ENCODE measurements at regions not wholly inside any gene's neighbourhood (a gene's known extent, or its start where the extent isn't known, plus 50 kb on each side); places are given as distances from the start of the nearest gene placed in this dataset.

GRCh38 chr20:10807013-10807412 lies 133.2 kb upstream of the JAG1 start:
- H3K27ac Mint-ChIP-seq, result no peak overlapping the region
- no peak overlapping the region for H3K4me3 Mint-ChIP-seq
- peaks cover 7% of the 10 kb centered on the region for H3K4me1 Mint-ChIP-seq
- H3K9me3 Mint-ChIP-seq, result no peaks in the 10 kb centered on the region
- no peaks in the 10 kb centered on the region for H3K36me3 Mint-ChIP-seq (ENCODE audit: low read depth)
- no peak for TF ChIP-seq CTCF (IDR thresholded peaks at IDR 0.05; ENCODE audit: unreplicated experiment in 3 of 3)
- H3K27me3 Mint-ChIP-seq (ENCODE audit: low read depth), result peaks cover 11% of the 10 kb centered on the region

- Mint-ChIP-seq H3K27me3 (ENCODE audit: low read depth) (peaks cover 16% of the 10 kb centered on the region), H3K4me1 (no peaks in the 10 kb centered on the region), H3K36me3 (ENCODE audit: low read depth) (no peaks in the 10 kb centered on the region), H3K9me3 (no peaks in the 10 kb centered on the region), H3K27ac (no peak overlapping the region), H3K4me3 (no peak overlapping the region)
- TF ChIP-seq CTCF (IDR thresholded peaks at IDR 0.05; ENCODE audit: unreplicated experiment in 3 of 3), result no peak
Observed at GRCh38 chr20:10812759-10813327, 139.0 kb upstream of the JAG1 start.

- Mint-ChIP-seq H3K27ac (no peak overlapping the region), H3K4me1 (peaks cover 20% of the 10 kb centered on the region), H3K4me3 (no peak overlapping the region), H3K27me3 (ENCODE audit: low read depth) (peaks cover 5% of the 10 kb centered on the region), H3K9me3 (peaks cover 14% of the 10 kb centered on the region), H3K36me3 (ENCODE audit: low read depth) (peaks cover 8% of the 10 kb centered on the region)
- no peak for TF ChIP-seq CTCF (IDR thresholded peaks at IDR 0.05; ENCODE audit: unreplicated experiment in 3 of 3)
Observed at GRCh38 chr20:10823585-10823984, 149.8 kb upstream of the JAG1 start.

GRCh38 chr20:10824750-10825500 lies 151.1 kb upstream of the JAG1 start:
- H3K4me1 Mint-ChIP-seq, result peaks cover 20% of the 10 kb centered on the region
- peaks cover 9% of the 10 kb centered on the region for H3K9me3 Mint-ChIP-seq
- H3K27me3 Mint-ChIP-seq (ENCODE audit: low read depth), result peaks cover 5% of the 10 kb centered on the region
- H3K36me3 Mint-ChIP-seq (ENCODE audit: low read depth), result peaks cover 4% of the 10 kb centered on the region
- H3K4me3 Mint-ChIP-seq, result no peak overlapping the region
- TF ChIP-seq CTCF (IDR thresholded peaks at IDR 0.05; ENCODE audit: unreplicated experiment in 3 of 3), result no peak
- H3K27ac Mint-ChIP-seq, result no peak overlapping the region

- peaks cover 4% of the 10 kb centered on the region for H3K36me3 Mint-ChIP-seq (ENCODE audit: low read depth)
- no peak overlapping the region for H3K27ac Mint-ChIP-seq
- no peak overlapping the region for H3K4me3 Mint-ChIP-seq
- TF ChIP-seq CTCF (IDR thresholded peaks at IDR 0.05; ENCODE audit: unreplicated experiment in 3 of 3), result no peak
- peaks cover 20% of the 10 kb centered on the region for H3K4me1 Mint-ChIP-seq
- H3K9me3 Mint-ChIP-seq, result no peaks in the 10 kb centered on the region
- H3K27me3 Mint-ChIP-seq (ENCODE audit: low read depth), result no peaks in the 10 kb centered on the region
Observed at GRCh38 chr20:10826111-10826510, 152.3 kb upstream of the JAG1 start.

GRCh38 chr20:10828180-10828579 lies 154.4 kb upstream of the JAG1 start:
- Mint-ChIP-seq H3K36me3 (ENCODE audit: low read depth) (no peaks in the 10 kb centered on the region), H3K4me3 (no peak overlapping the region), H3K9me3 (no peaks in the 10 kb centered on the region), H3K4me1 (peaks cover 20% of the 10 kb centered on the region), H3K27me3 (ENCODE audit: low read depth) (no peaks in the 10 kb centered on the region), H3K27ac (no peak overlapping the region)
- no peak for TF ChIP-seq CTCF (IDR thresholded peaks at IDR 0.05; ENCODE audit: unreplicated experiment in 3 of 3)

Measured in nephron (organoid).